ENCODE measurements at regions not wholly inside any gene's neighbourhood (a gene's known extent, or its start where the extent isn't known, plus 50 kb on each side); places are given as distances from the start of the nearest gene placed in this dataset.

GRCh38 chr7:67723591-67723990 lies 727.0 kb downstream of the TYW1 start:
- Histone ChIP-seq H4K20me1 (ENCODE audit: control insufficient read depth, extremely low read depth, insufficient read depth, low read length) (no peaks in the 10 kb centered on the region), H3K4me1 (ENCODE audit: control insufficient read depth, extremely low read depth, insufficient read depth, low read length) (no peaks in the 10 kb centered on the region), H3K9me3 (ENCODE audit: control insufficient read depth, insufficient read depth, low read depth, low read length) (no peaks in the 10 kb centered on the region), H3K4me3 (replicated peaks in 1 of 4; ENCODE audit: control extremely low read depth in 1 of 4, insufficient read depth in 1 of 4, low read depth in 3 of 4, low read length in 4 of 4) (no peak overlapping the region), H3K36me3 (ENCODE audit: control insufficient read depth, insufficient read depth, low read length) (no peaks in the 10 kb centered on the region), H3K9ac (ENCODE audit: insufficient read depth, low read length) (no peak overlapping the region), H3K79me2 (ENCODE audit: control insufficient read depth, insufficient read depth, low read length) (no peaks in the 10 kb centered on the region), H3K27ac (ENCODE audit: insufficient read depth, low read length) (no peak overlapping the region), H3K4me2 (ENCODE audit: extremely low read depth, insufficient read depth, low read length) (no peak overlapping the region), H3K27me3 (ENCODE audit: control insufficient read depth, insufficient read depth, low read length) (no peaks in the 10 kb centered on the region), H2AFZ (ENCODE audit: low read length) (no peak overlapping the region)
- DNase-seq (ENCODE audit: low read depth in 2 of 2) = no peak
- TF ChIP-seq CTCF (conservative IDR thresholded peaks at IDR 0.05 in 1 of 2, IDR thresholded peaks at IDR 0.05 in 1 of 2; ENCODE audit: low read depth in 1 of 2, low read length in 2 of 2) = no peak
- TF ChIP-seq EZH2 (IDR thresholded peaks at IDR 0.05; ENCODE audit: low read length, missing control alignments) = no peak

GRCh38 chr7:67724435-67724834 lies 727.8 kb downstream of the TYW1 start:
- no peak for TF ChIP-seq CTCF (conservative IDR thresholded peaks at IDR 0.05 in 1 of 2, IDR thresholded peaks at IDR 0.05 in 1 of 2; ENCODE audit: low read depth in 1 of 2, low read length in 2 of 2)

GRCh38 chr7:67724955-67725354 lies 728.3 kb downstream of the TYW1 start:
- Histone ChIP-seq H3K4me3 (replicated peaks in 1 of 4; ENCODE audit: control extremely low read depth in 1 of 4, insufficient read depth in 1 of 4, low read depth in 3 of 4, low read length in 4 of 4) (no peak overlapping the region), H3K27ac (ENCODE audit: insufficient read depth, low read length) (no peak overlapping the region), H3K4me1 (ENCODE audit: control insufficient read depth, extremely low read depth, insufficient read depth, low read length) (no peaks in the 10 kb centered on the region), H3K36me3 (ENCODE audit: control insufficient read depth, insufficient read depth, low read length) (no peaks in the 10 kb centered on the region), H3K79me2 (ENCODE audit: control insufficient read depth, insufficient read depth, low read length) (no peaks in the 10 kb centered on the region), H2AFZ (ENCODE audit: low read length) (no peak overlapping the region), H3K4me2 (ENCODE audit: extremely low read depth, insufficient read depth, low read length) (no peak overlapping the region), H3K9me3 (ENCODE audit: control insufficient read depth, insufficient read depth, low read depth, low read length) (no peaks in the 10 kb centered on the region), H4K20me1 (ENCODE audit: control insufficient read depth, extremely low read depth, insufficient read depth, low read length) (no peaks in the 10 kb centered on the region), H3K27me3 (ENCODE audit: control insufficient read depth, insufficient read depth, low read length) (no peaks in the 10 kb centered on the region), H3K9ac (ENCODE audit: insufficient read depth, low read length) (no peak overlapping the region)
- DNase-seq (ENCODE audit: low read depth in 2 of 2) = no peak
- TF ChIP-seq CTCF (conservative IDR thresholded peaks at IDR 0.05 in 1 of 2, IDR thresholded peaks at IDR 0.05 in 1 of 2; ENCODE audit: low read depth in 1 of 2, low read length in 2 of 2) (no peak), EZH2 (IDR thresholded peaks at IDR 0.05; ENCODE audit: low read length, missing control alignments) (no peak)

More at GRCh38 chr7:67724435-67724834, 727.8 kb downstream of the TYW1 start:
- Histone ChIP-seq H2AFZ (ENCODE audit: low read length) (no peak overlapping the region), H4K20me1 (ENCODE audit: control insufficient read depth, extremely low read depth, insufficient read depth, low read length) (no peaks in the 10 kb centered on the region), H3K4me1 (ENCODE audit: control insufficient read depth, extremely low read depth, insufficient read depth, low read length) (no peaks in the 10 kb centered on the region), H3K9me3 (ENCODE audit: control insufficient read depth, insufficient read depth, low read depth, low read length) (no peaks in the 10 kb centered on the region), H3K4me2 (ENCODE audit: extremely low read depth, insufficient read depth, low read length) (no peak overlapping the region), H3K4me3 (replicated peaks in 1 of 4; ENCODE audit: control extremely low read depth in 1 of 4, insufficient read depth in 1 of 4, low read depth in 3 of 4, low read length in 4 of 4) (no peak overlapping the region), H3K79me2 (ENCODE audit: control insufficient read depth, insufficient read depth, low read length) (no peaks in the 10 kb centered on the region), H3K27me3 (ENCODE audit: control insufficient read depth, insufficient read depth, low read length) (no peaks in the 10 kb centered on the region), H3K36me3 (ENCODE audit: control insufficient read depth, insufficient read depth, low read length) (no peaks in the 10 kb centered on the region), H3K9ac (ENCODE audit: insufficient read depth, low read length) (no peak overlapping the region), H3K27ac (ENCODE audit: insufficient read depth, low read length) (no peak overlapping the region)
- DNase-seq (ENCODE audit: low read depth in 2 of 2) = no peak

Measured in fibroblast of lung (primary cell).